Upper lobe of left lung (tissue), 6 donors: ENCODE measurements at regions not wholly inside any gene's neighbourhood (a gene's known extent, or its start where the extent isn't known, plus 50 kb on each side); places are given as distances from the start of the nearest gene placed in this dataset.
A peak's percentile ranks its signal among the peaks of the same experiment; 100 is the strongest.

Experiments used
- ATAC-seq, 2 donors: fragments of 200-7000 bp; cut with Tn5 transposase; one replicate each; pipeline ENCODE4 v1.9.1; 2022; ENCODE audit warnings: mild to moderate bottlenecking in 2 of 2, moderate library complexity in 2 of 2; ENCODE audit not compliant: low FRiP score in 2 of 2
- DNase-seq, 2 donors: peaks; one replicate each; pipeline ENCODE4 v3.0.0-alpha.2; 2019 to 2020
- H3K27ac ChIP-seq, 4 donors: fragments of 200-600 bp; sonication (generic); one replicate each; pipeline ENCODE4 v1.5.1; 2016 to 2019
- H3K27me3 ChIP-seq, 4 donors: fragments of 200-600 bp; sonication (generic); one replicate each; pipeline ENCODE4 v1.5.1; 2017 to 2019
- H3K36me3 ChIP-seq, 4 donors: fragments of 200-600 bp; sonication (generic); one replicate each; pipeline ENCODE4 v1.5.1; 2016 to 2019
- H3K4me1 ChIP-seq, 4 donors: fragments of 200-600 bp; sonication (generic); one replicate each; pipeline ENCODE4 v1.5.1; 2018 to 2019
- H3K4me3 ChIP-seq, 4 donors: fragments of 200-600 bp; sonication (generic); one replicate each; pipeline ENCODE4 v1.5.1; 2017 to 2019; ENCODE audit warnings: mild to moderate bottlenecking in 2 of 4, moderate library complexity in 1 of 4
- H3K9me3 ChIP-seq, 4 donors: fragments of 200-600 bp; sonication (generic); one replicate each; pipeline ENCODE4 v1.5.1; 2018 to 2019
- CTCF ChIP-seq, 6 experiments: fragments of 450-650 bp in 4 of 6; fragments of 200-600 bp in 2 of 6; sonication (generic) in 2 of 6; IDR thresholded peaks; one replicate each; pipeline ENCODE4 v1.5.1; 2016 to 2019; ENCODE audit warnings: antibody characterized with exemption in 6 of 6
- EP300 ChIP-seq, 4 donors: sonication (generic); formaldehyde crosslinking; IDR thresholded peaks; one replicate each; pipeline ENCODE4 v1.5.1; 2017; ENCODE audit warnings: antibody characterized with exemption in 4 of 4, control low read depth in 2 of 4
- POLR2A ChIP-seq, 4 donors: fragments of 450-650 bp; IDR thresholded peaks; one replicate each; pipeline ENCODE4 v1.5.1; 2016 to 2017; ENCODE audit warnings: antibody characterized with exemption in 4 of 4, mild to moderate bottlenecking in 2 of 4
- POLR2AphosphoS5 ChIP-seq, 2 donors: sonication (generic); formaldehyde crosslinking; IDR thresholded peaks; one replicate each; pipeline ENCODE4 v1.5.1; 2017; ENCODE audit warnings: antibody characterized with exemption in 2 of 2
- WGBS, 2 donors: methylation state at CpG; one replicate each; pipeline ENCODE4 v1.1.5; 2017 to 2018; 5-methylcytosine and 5-hydroxymethylcytosine counted together
- donor health status: DM: no; HTN: no; CAD: no; lungs with moderate emphysema.
- donor health status: DM: no; HTN: yes; CAD: no; lungs with severe emphysema.

DNA sequence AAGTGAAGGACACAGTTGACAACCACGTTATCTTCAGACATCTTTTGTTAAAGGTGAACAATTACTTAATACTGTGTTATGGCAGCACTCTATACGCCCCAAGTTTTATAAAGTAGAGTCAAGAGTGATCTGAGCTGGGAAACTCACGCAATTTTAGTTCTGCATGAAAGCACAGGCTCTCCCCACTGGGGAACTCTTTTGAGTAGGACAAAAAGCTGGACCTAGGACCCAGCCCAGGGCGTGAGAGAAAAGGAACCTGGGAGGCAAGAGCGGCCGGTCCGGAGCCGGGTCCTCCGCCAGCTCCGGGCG lies 152.6 kb upstream of the SLC4A4 start:
- peaks cover 0 to 6% (median 0%) of the 10 kb centered on the region in 4 donors for H3K27me3 ChIP-seq
- H3K4me3 ChIP-seq = peak overlapping the region in 3 of 4 donors; percentile 72 to 75 (median 75)
- WGBS, 2 donors = 2 to 4% methylated on average over 7 to 11 of the region's 11 CpGs
- no peak for DNase-seq
- TF ChIP-seq EP300 (IDR thresholded peaks at IDR 0.05) (no peak), CTCF (IDR thresholded peaks at IDR 0.05) (no peak), POLR2AphosphoS5 (IDR thresholded peaks at IDR 0.05) (no peak), POLR2A (IDR thresholded peaks at IDR 0.05) (no peak)
- peaks cover 3 to 17% (median 13%) of the 10 kb centered on the region in 4 donors for H3K4me1 ChIP-seq
- no peak for ATAC-seq
- H3K9me3 ChIP-seq = no peaks in the 10 kb centered on the region
- H3K27ac ChIP-seq = peak overlapping the region; percentile 54 to 89 (median 80)
- H3K36me3 ChIP-seq = no peaks in the 10 kb centered on the region

GRCh38 chr4:71186566-71187403 lies 152.0 kb upstream of the SLC4A4 start:
- Histone ChIP-seq H3K9me3 (no peaks in the 10 kb centered on the region), H3K27ac (peak overlapping the region; percentile 71 to 89 (median 80)), H3K27me3 (peaks cover 0 to 6% (median 0%) of the 10 kb centered on the region in 4 donors), H3K4me1 (peaks cover 3 to 17% (median 13%) of the 10 kb centered on the region in 4 donors), H3K4me3 (peak overlapping the region; percentile 59 to 75 (median 74)), H3K36me3 (no peaks in the 10 kb centered on the region)
- ATAC-seq (peak; percentile 88 to 93), DNase-seq (peak; percentile 71 to 93)
- peak in 2 of 4 donors; percentile 76 to 79 for TF ChIP-seq POLR2A (IDR thresholded peaks at IDR 0.05)
- no peak for TF ChIP-seq EP300 (IDR thresholded peaks at IDR 0.05)
- TF ChIP-seq CTCF (IDR thresholded peaks at IDR 0.05) = peak in 1 of 6 experiments; percentile 36
- peak in 1 of 2 donors; percentile 63 for TF ChIP-seq POLR2AphosphoS5 (IDR thresholded peaks at IDR 0.05)
- 1% methylated on average over 22 to 46 of the region's 105 CpGs for WGBS, 2 donors

DNA sequence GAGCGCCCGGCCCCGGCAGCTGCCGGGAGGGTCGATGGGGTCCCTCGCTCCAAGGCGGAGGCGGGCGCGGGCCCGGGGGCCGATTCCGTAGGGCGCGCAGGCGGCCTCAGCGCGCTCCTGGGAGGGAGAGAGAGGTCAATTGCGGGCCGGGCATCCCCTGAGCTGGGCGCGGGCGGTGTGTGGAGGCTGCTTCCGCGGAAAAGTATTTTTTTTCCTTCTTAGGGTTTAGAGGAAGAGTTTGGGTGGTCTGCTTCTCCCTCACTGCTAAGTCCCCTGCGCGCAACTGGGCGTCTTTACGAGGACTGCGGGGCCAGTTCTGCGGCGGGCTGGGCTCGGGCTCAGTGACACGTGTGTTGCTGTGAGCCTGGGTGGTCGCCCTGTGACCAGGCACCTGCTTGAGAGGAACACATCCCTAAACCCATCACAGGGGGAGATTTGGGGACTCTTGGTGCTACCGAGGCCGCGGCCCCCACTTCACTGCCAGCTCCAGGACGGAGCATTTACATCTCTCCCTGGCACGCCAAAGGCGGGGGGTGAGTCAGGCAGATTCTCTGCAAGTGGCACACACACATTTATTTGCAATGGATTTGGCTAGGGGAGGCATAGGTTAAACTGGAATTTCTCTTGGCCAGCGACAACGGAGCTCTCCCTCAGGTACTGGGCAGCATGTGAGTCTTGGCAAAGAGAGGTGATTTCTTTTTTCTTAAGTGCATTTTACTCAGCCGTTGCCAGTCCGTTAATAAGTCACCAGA lies 151.2 kb upstream of the SLC4A4 start:
- H3K27ac ChIP-seq = peak overlapping the region; percentile 71 to 89 (median 80)
- WGBS, 2 donors = 1% methylated on average over 7 to 42 of the region's 45 CpGs
- DNase-seq (peak in 1 of 2 donors; percentile 35), ATAC-seq (peak; percentile 46 to 79)
- peak overlapping the region; percentile 59 to 75 (median 74) for H3K4me3 ChIP-seq
- TF ChIP-seq POLR2AphosphoS5 (IDR thresholded peaks at IDR 0.05) (no peak), EP300 (IDR thresholded peaks at IDR 0.05) (no peak), CTCF (IDR thresholded peaks at IDR 0.05) (no peak), POLR2A (IDR thresholded peaks at IDR 0.05) (no peak)
- H3K4me1 ChIP-seq = peaks cover 3 to 17% (median 13%) of the 10 kb centered on the region in 4 donors
- peaks cover 0 to 6% (median 0%) of the 10 kb centered on the region in 4 donors for H3K27me3 ChIP-seq
- no peaks in the 10 kb centered on the region for H3K9me3 ChIP-seq
- no peaks in the 10 kb centered on the region for H3K36me3 ChIP-seq

- peaks cover 3 to 17% (median 13%) of the 10 kb centered on the region in 4 donors for H3K4me1 ChIP-seq
- H3K36me3 ChIP-seq = no peaks in the 10 kb centered on the region
- peak overlapping the region in 3 of 4 donors; percentile 72 to 75 (median 75) for H3K4me3 ChIP-seq
- WGBS, 2 donors = 13 to 18% methylated on average over 7 of the region's 7 CpGs
- TF ChIP-seq POLR2AphosphoS5 (IDR thresholded peaks at IDR 0.05) = no peak
- DNase-seq = no peak
- H3K27me3 ChIP-seq = peaks cover 0 to 6% (median 0%) of the 10 kb centered on the region in 4 donors
- no peak for ATAC-seq
- H3K27ac ChIP-seq = peak overlapping the region; percentile 55 to 89 (median 80)
- no peaks in the 10 kb centered on the region for H3K9me3 ChIP-seq
These were observed 150.6 kb upstream of the SLC4A4 start for GRCh38 chr4:71188156-71188640.

DNA sequence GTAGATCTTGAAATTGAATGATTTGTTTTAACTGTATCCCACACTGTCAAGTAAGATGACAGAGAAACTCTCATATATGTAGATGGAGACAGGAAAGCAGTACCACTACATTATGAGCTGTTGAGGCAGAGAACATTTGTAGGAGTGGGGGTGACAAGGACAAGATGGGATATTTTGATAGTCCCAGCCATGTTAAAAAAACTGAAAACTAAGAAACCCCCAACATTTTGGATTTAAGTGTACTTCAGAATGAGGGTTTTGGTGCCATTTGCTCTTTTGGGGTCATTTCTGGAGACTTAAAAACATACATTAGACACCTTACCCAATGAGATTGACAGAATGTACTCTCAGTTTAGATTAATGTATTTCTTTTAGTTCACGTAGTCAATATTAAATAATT lies 149.9 kb upstream of the SLC4A4 start:
- TF ChIP-seq CTCF (IDR thresholded peaks at IDR 0.05) = no peak
- TF ChIP-seq POLR2AphosphoS5 (IDR thresholded peaks at IDR 0.05) = no peak
- no peak for TF ChIP-seq EP300 (IDR thresholded peaks at IDR 0.05)
- TF ChIP-seq POLR2A (IDR thresholded peaks at IDR 0.05) = no peak
- peaks cover 0 to 6% (median 0%) of the 10 kb centered on the region in 4 donors for H3K27me3 ChIP-seq
- no peaks in the 10 kb centered on the region for H3K36me3 ChIP-seq
- H3K4me3 ChIP-seq = peak overlapping the region in 3 of 4 donors; percentile 72 to 75 (median 75)
- peak overlapping the region; percentile 15 to 89 (median 71) for H3K27ac ChIP-seq
- H3K4me1 ChIP-seq = peaks cover 3 to 17% (median 13%) of the 10 kb centered on the region in 4 donors
- ATAC-seq = no peak
- DNase-seq = no peak
- no peaks in the 10 kb centered on the region for H3K9me3 ChIP-seq
- 71% methylated on average over 1 of the region's 1 CpG for whole genome bisulfite sequencing, 2 donors
